BE2C (cell line): ENCODE measurements at regions not wholly inside any gene's neighbourhood (a gene's known extent, or its start where the extent isn't known, plus 50 kb on each side); places are given as distances from the start of the nearest gene placed in this dataset.

Experiments
- DNase-seq: peaks from one replicate; pipeline ENCODE4 v3.0.0-alpha.2; 2020
- H3K27me3 ChIP-seq: fragments of 250-450 bp; sonication (Bioruptor Pico); 2 replicates; pipeline ENCODE4 v1.5.1; 2020; ENCODE audit warnings: mild to moderate bottlenecking
- H3K36me3 ChIP-seq: fragments of 250-450 bp; sonication (Bioruptor Pico); 2 replicates; pipeline ENCODE4 v1.5.1; 2020; ENCODE audit warnings: mild to moderate bottlenecking
- H3K4me1 ChIP-seq: fragments of 250-450 bp; sonication (Bioruptor Pico); 2 replicates; pipeline ENCODE4 v1.5.1; 2020
- H3K4me3 ChIP-seq: 2 replicates; pipeline ENCODE4 v1.5.1; 2011; ENCODE audit warnings: low read depth, low read length
- H3K9me3 ChIP-seq: fragments of 250-450 bp; sonication (Bioruptor Pico); 2 replicates; pipeline ENCODE4 v1.5.1; 2020
- TF ChIP-seq, protein P1 (sequence below): IDR thresholded peaks from 2 replicates; pipeline ENCODE4 v1.5.1; 2012; ENCODE audit warnings: mild to moderate bottlenecking, low read depth, low read length

DNA sequence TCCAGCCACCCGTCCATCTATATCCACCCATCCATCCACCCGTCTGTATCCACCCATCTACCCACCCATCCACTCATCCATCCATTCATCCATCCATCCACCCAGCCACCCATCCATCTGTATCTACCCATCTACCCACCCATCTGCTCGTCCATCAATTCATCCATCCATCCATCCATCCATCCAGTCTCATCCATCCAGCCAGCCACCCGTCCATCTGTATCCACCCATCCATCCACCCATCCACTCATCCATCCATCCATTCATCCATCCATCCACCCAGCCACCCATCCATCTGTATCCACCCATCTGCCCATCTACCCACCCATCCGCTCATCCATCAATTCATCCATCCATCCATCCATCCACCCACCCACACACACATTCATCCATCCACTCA lies 73.2 kb downstream of the UNCX start:
- TF ChIP-seq, protein P1, sequence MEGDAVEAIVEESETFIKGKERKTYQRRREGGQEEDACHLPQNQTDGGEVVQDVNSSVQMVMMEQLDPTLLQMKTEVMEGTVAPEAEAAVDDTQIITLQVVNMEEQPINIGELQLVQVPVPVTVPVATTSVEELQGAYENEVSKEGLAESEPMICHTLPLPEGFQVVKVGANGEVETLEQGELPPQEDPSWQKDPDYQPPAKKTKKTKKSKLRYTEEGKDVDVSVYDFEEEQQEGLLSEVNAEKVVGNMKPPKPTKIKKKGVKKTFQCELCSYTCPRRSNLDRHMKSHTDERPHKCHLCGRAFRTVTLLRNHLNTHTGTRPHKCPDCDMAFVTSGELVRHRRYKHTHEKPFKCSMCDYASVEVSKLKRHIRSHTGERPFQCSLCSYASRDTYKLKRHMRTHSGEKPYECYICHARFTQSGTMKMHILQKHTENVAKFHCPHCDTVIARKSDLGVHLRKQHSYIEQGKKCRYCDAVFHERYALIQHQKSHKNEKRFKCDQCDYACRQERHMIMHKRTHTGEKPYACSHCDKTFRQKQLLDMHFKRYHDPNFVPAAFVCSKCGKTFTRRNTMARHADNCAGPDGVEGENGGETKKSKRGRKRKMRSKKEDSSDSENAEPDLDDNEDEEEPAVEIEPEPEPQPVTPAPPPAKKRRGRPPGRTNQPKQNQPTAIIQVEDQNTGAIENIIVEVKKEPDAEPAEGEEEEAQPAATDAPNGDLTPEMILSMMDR, result no peak
- Histone ChIP-seq H3K36me3 (no peaks in the 10 kb centered on the region), H3K4me3 (no peak overlapping the region), H3K27me3 (peaks cover 22% of the 10 kb centered on the region), H3K9me3 (no peaks in the 10 kb centered on the region; the same call in 1 of the 2 replicates), H3K4me1 (no peaks in the 10 kb centered on the region)
- no peak for DNase-seq

DNA sequence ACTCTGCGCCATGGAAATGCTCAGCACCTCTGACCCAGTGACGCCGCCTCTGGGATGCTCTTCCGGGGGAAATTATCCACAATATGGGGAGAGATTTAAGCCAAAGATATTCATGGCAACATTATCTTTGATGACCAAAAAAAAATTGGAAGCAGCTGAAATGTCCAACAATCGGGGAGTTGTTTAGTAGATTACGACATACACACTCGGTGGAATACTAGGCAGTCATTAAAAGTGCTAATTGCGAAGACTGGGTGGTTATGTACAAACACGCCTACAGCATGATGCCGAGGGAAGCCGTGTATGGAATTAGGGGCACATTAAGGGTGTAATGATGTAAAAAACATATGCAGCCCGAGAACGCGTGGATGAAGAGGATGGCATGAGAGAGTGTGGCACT lies 75.2 kb downstream of the UNCX start:
- Histone ChIP-seq H3K9me3 (no peaks in the 10 kb centered on the region; the same call in 1 of the 2 replicates), H3K36me3 (no peaks in the 10 kb centered on the region), H3K27me3 (peaks cover 19% of the 10 kb centered on the region), H3K4me3 (no peak overlapping the region), H3K4me1 (no peaks in the 10 kb centered on the region)
- TF ChIP-seq, protein P1, result no peak
- no peak for DNase-seq

DNA sequence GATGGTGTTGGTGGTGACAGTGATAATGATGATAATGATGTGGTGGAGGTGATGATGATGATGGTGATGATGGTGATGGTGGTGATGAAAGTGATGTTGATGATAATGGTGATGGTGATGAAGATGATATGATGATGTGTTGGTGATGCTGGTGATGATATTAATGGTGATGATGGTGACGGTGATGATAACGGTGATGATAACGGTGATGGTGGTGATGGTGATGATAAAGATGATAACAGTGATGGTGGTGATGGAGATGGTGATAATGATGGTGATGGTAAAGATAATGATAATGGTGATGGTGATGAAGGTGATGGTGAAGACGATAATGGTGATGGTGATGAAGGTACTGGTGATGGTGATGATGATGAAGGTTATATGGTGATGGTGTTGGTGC lies 76.6 kb downstream of the UNCX start:
- no peak for DNase-seq
- TF ChIP-seq, protein P1, result no peak
- Histone ChIP-seq H3K4me3 (no peak overlapping the region), H3K4me1 (no peaks in the 10 kb centered on the region), H3K36me3 (no peaks in the 10 kb centered on the region), H3K27me3 (peaks cover 19% of the 10 kb centered on the region), H3K9me3 (no peaks in the 10 kb centered on the region; the same call in 1 of the 2 replicates)

DNA sequence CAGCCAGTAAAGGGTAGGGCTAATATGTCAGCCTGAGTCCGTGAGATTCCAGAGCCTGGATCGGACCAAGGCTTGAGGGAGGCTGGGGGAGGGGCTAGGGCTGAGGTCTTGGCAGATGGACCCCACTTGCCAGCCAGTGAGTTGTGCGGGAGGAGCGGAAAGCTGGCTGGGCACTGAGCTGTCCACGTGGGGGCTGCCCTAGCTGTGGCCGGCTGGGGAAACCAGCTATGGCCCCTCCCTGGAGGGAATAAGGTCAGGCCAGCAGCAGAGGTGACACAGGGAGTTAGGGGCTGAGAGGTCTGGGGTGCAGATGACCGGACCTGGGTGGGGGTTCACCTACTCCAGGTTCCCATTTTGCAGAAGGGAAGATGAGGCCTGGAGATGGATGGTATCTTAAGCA lies 77.3 kb downstream of the UNCX start:
- no peaks in the 10 kb centered on the region; the same call in 1 of the 2 replicates for H3K9me3 ChIP-seq
- H3K27me3 ChIP-seq, result peaks cover 21% of the 10 kb centered on the region
- H3K4me1 ChIP-seq, result no peaks in the 10 kb centered on the region
- TF ChIP-seq, protein P1, result no peak
- no peak overlapping the region for H3K4me3 ChIP-seq
- DNase-seq, result no peak
- no peaks in the 10 kb centered on the region for H3K36me3 ChIP-seq

DNA sequence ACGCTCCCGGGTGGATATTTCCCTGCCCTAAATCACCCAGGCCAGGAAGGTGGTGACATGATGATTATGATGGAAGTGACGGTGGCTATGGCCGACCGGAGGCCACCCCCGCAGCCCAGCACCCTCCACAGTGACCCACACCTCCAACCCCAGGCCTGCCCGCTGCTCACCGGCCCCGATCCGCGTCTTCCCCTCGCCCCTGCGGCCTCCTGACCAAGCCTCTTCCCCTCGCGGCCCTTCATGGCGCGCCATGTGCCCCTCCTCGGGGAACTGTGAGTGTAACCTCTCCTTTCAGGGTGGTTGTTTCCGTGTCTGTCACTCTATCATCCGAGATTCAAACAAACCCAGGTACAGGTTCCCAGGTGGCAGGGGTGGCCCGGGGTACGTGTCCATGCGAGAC lies 78.3 kb downstream of the UNCX start:
- Histone ChIP-seq H3K9me3 (no peaks in the 10 kb centered on the region; the same call in 1 of the 2 replicates), H3K36me3 (no peaks in the 10 kb centered on the region), H3K4me3 (no peak overlapping the region), H3K27me3 (peaks cover 25% of the 10 kb centered on the region), H3K4me1 (no peaks in the 10 kb centered on the region)
- DNase-seq, result peak; percentile 4
- TF ChIP-seq, protein P1, result no peak

DNA sequence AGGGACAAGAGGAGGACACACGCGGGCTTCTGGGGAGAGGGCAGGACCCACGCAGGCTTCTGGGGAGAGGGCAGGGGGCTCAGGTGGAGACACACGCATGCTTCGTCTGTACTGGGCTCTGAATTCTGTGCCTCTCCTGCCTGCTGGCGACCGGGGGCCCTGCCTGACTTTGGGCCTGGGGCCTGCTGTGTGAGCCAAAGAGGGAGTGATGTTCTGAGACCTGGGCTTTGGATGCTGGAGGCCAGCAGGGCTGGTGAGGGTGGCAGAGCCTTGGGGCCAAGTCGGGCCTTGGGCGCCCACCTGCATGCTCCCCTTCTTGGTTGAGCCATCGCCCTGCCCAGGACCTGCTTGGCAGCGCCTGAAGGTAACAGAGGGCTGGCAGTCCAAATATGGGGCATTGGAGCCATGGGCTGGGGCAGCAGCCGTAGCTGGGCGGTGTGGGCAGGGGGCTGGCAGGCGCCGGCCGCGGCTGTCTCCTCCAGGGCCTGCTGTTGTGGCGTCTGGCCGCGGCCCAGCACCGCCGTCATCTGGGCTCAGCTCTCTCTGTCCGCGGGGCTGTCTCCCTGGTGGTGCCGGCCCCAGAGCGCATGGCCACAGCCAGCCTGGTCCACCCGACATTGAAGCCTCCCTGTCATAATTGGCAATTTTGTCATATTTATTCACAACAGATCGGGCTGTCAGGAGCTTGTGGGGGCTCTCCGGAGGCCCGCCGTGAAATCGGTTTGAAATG lies 78.9 kb downstream of the UNCX start:
- Histone ChIP-seq H3K9me3 (no peaks in the 10 kb centered on the region; the same call in 1 of the 2 replicates), H3K36me3 (no peaks in the 10 kb centered on the region), H3K4me3 (no peak overlapping the region), H3K27me3 (peaks cover 25% of the 10 kb centered on the region), H3K4me1 (no peaks in the 10 kb centered on the region)
- TF ChIP-seq, protein P1, result no peak
- peak; percentile 6 for DNase-seq
